H9 (cell line): ENCODE measurements at regions not wholly inside any gene's neighbourhood (a gene's known extent, or its start where the extent isn't known, plus 50 kb on each side); places are given as distances from the start of the nearest gene placed in this dataset.

Experiments
- DNase-seq: peaks from one replicate; pipeline ENCODE4 v3.0.0-alpha.2; 2017
- H2AFZ ChIP-seq: one replicate; pipeline ENCODE4 v1.6.1; 2013; ENCODE audit warnings: mild to moderate bottlenecking, low read length, control low read depth, moderate library complexity
- H2AK5ac ChIP-seq: 2 replicates; pipeline ENCODE4 v1.6.1; 2013; ENCODE audit warnings: low read length, control low read depth, mixed read lengths; ENCODE audit not compliant: insufficient read length
- H2BK120ac ChIP-seq: one replicate; pipeline ENCODE4 v1.6.1; 2013; ENCODE audit warnings: low read depth, mild to moderate bottlenecking, low read length, control low read depth, inconsistent platforms; ENCODE audit not compliant: poor library complexity, severe bottlenecking
- H2BK12ac ChIP-seq: 2 replicates; pipeline ENCODE4 v1.6.1; 2013; ENCODE audit warnings: low read length, control low read depth, mixed read lengths, low read depth; ENCODE audit not compliant: insufficient read length
- H2BK15ac ChIP-seq: 2 replicates; pipeline ENCODE4 v1.6.1; 2013; ENCODE audit warnings: low read depth, low read length, control low read depth
- H2BK20ac ChIP-seq: one replicate; pipeline ENCODE4 v1.6.1; 2013; ENCODE audit warnings: low read depth, mild to moderate bottlenecking, low read length, control low read depth, inconsistent platforms; ENCODE audit not compliant: poor library complexity, severe bottlenecking
- H2BK5ac ChIP-seq: 2 replicates; pipeline ENCODE4 v1.6.1; 2013; ENCODE audit warnings: low read length, control low read depth, mixed read lengths; ENCODE audit not compliant: insufficient read length
- H3K14ac ChIP-seq: 2 replicates; pipeline ENCODE4 v1.6.1; 2013; ENCODE audit warnings: low read length, control low read depth; ENCODE audit not compliant: insufficient read depth
- H3K18ac ChIP-seq: 2 replicates; pipeline ENCODE4 v1.6.1; 2013; ENCODE audit warnings: low read depth, mild to moderate bottlenecking, mixed read lengths, low read length, control low read depth; ENCODE audit not compliant: insufficient read length
- H3K23ac ChIP-seq: 2 replicates; pipeline ENCODE4 v1.6.1; 2013; ENCODE audit warnings: low read length, control low read depth, mixed read lengths, low read depth; ENCODE audit not compliant: insufficient read length
- H3K23me2 ChIP-seq: 2 replicates; pipeline ENCODE4 v1.6.1; 2013; ENCODE audit warnings: low read depth, mild to moderate bottlenecking, mixed read lengths, low read length, control low read depth; ENCODE audit not compliant: insufficient read length, poor library complexity, severe bottlenecking
- H3K27ac ChIP-seq: 2 replicates; pipeline ENCODE4 v1.5.1; 2013; ENCODE audit warnings: low read length, control low read depth, mixed read lengths, low read depth; ENCODE audit not compliant: insufficient read length
- H3K27me3 ChIP-seq: 2 replicates; pipeline ENCODE4 v1.6.1; 2013; ENCODE audit warnings: low read length, control low read depth, inconsistent platforms; ENCODE audit not compliant: insufficient read depth
- H3K4ac ChIP-seq: 2 replicates; pipeline ENCODE4 v1.6.1; 2013; ENCODE audit warnings: low read depth, mild to moderate bottlenecking, control low read depth, inconsistent platforms, low read length, moderate library complexity
- H3K4me1 ChIP-seq: 2 replicates; pipeline ENCODE4 v1.6.1; 2013; ENCODE audit warnings: low read length, control low read depth, inconsistent platforms; ENCODE audit not compliant: insufficient read depth
- H3K4me2 ChIP-seq: 2 replicates; pipeline ENCODE4 v1.6.1; 2013; ENCODE audit warnings: low read length, control low read depth, mixed read lengths; ENCODE audit not compliant: insufficient read length, insufficient read depth
- H3K56ac ChIP-seq: 2 replicates; pipeline ENCODE4 v1.6.1; 2013; ENCODE audit warnings: low read depth, mild to moderate bottlenecking, mixed read lengths, low read length, control low read depth; ENCODE audit not compliant: insufficient read length
- H3K79me1 ChIP-seq: 2 replicates; pipeline ENCODE4 v1.6.1; 2013; ENCODE audit warnings: low read depth, mild to moderate bottlenecking, moderate library complexity, low read length, control low read depth, inconsistent platforms; ENCODE audit not compliant: insufficient read depth, poor library complexity, severe bottlenecking
- H3K79me2 ChIP-seq: 2 replicates; pipeline ENCODE4 v1.6.1; 2013; ENCODE audit warnings: low read length, control low read depth, inconsistent platforms; ENCODE audit not compliant: insufficient read depth
- H3K9ac ChIP-seq: 2 replicates; pipeline ENCODE4 v1.6.1; 2013; ENCODE audit warnings: low read length, control low read depth, mixed read lengths; ENCODE audit not compliant: insufficient read length; ENCODE audit errors: extremely low read depth
- H3K9me3 ChIP-seq: one replicate; pipeline ENCODE4 v1.6.1; 2013; ENCODE audit warnings: low read depth, low read length, inconsistent platforms; ENCODE audit not compliant: control insufficient read depth
- H3T11ph ChIP-seq: one replicate; pipeline ENCODE4 v1.6.1; 2013; ENCODE audit warnings: mild to moderate bottlenecking, low read length, control low read depth, inconsistent platforms
- H4K20me1 ChIP-seq: one replicate; pipeline ENCODE4 v1.6.1; 2013; ENCODE audit not compliant: control insufficient read depth, insufficient read length, insufficient read depth
- H4K5ac ChIP-seq: 2 replicates; pipeline ENCODE4 v1.6.1; 2013; ENCODE audit warnings: low read depth, mild to moderate bottlenecking, mixed read lengths, low read length, control low read depth; ENCODE audit not compliant: insufficient read length
- H4K8ac ChIP-seq: replicated peaks from 2 replicates; pipeline ENCODE4 v1.6.1; 2013; ENCODE audit warnings: low read length, control low read depth, mixed read lengths, low read depth; ENCODE audit not compliant: insufficient read length
- H4K91ac ChIP-seq: 2 replicates; pipeline ENCODE4 v1.6.1; 2013; ENCODE audit warnings: low read depth, mild to moderate bottlenecking, moderate library complexity, mixed read lengths, low read length, control low read depth; ENCODE audit not compliant: insufficient read length
- H3K27ac Mint-ChIP-seq, 3 experiments: 2 replicates in 2 of 3; 3 replicates in 1 of 3; pipeline ENCODE4 v1.8.0; 2020 to 2021; ENCODE audit warnings: mixed read lengths in 3 of 3, mild to moderate bottlenecking in 1 of 3, moderate library complexity in 1 of 3
- H3K27me3 Mint-ChIP-seq: 2 replicates; pipeline ENCODE4 v1.8.0; 2021; ENCODE audit warnings: low read depth, mild to moderate bottlenecking, moderate library complexity, mixed read lengths
- H3K36me3 Mint-ChIP-seq, 3 experiments: 2 replicates in 2 of 3; 3 replicates in 1 of 3; pipeline ENCODE4 v1.8.0; 2020 to 2021; ENCODE audit warnings: low read depth in 3 of 3, mixed read lengths in 3 of 3; ENCODE audit not compliant: insufficient read depth in 1 of 3
- H3K4me1 Mint-ChIP-seq, 2 experiments: 2 replicates each; pipeline ENCODE4 v1.8.0; 2020; ENCODE audit warnings: mixed read lengths in 2 of 2
- H3K4me3 Mint-ChIP-seq, 2 experiments: 2 replicates in 1 of 2; 3 replicates in 1 of 2; pipeline ENCODE4 v1.8.0; 2020 to 2021; ENCODE audit warnings: mild to moderate bottlenecking in 2 of 2, mixed read lengths in 2 of 2, moderate library complexity in 1 of 2
- H3K9me3 Mint-ChIP-seq, 2 experiments: 2 replicates in 1 of 2; 3 replicates in 1 of 2; pipeline ENCODE4 v1.8.0; 2020; ENCODE audit warnings: mild to moderate bottlenecking in 2 of 2, mixed read lengths in 2 of 2, moderate library complexity in 1 of 2
- CTCF ChIP-seq: fragments of 200-600 bp; sonication (generic); conservative IDR thresholded peaks from 3 replicates; pipeline ENCODE4 v1.8.0; 2021; ENCODE audit warnings: antibody characterized with exemption, mild to moderate bottlenecking
- WGBS: extraction: QIAGEN DNeasy Blood & Tissue Kit; methylation state at CpG from one replicate; pipeline ENCODE4 v1.1.7; 2013; ENCODE audit warnings: missing lambda C conversion rate, low lambda C conversion rate, mixed read lengths; ENCODE audit not compliant: insufficient read length; ENCODE audit errors: extremely low coverage; 5-methylcytosine and 5-hydroxymethylcytosine counted together

- H3K56ac ChIP-seq = no peak overlapping the region
- no peaks in the 10 kb centered on the region for H3K79me2 ChIP-seq
- no peak overlapping the region for H2BK12ac ChIP-seq
- no peaks in the 10 kb centered on the region for H3K27me3 Mint-ChIP-seq
- no peak overlapping the region for H4K5ac ChIP-seq
- no peak overlapping the region for H3K4me2 ChIP-seq
- no peak overlapping the region for H2BK5ac ChIP-seq
- H3K23me2 ChIP-seq = no peaks in the 10 kb centered on the region
- no peaks in the 10 kb centered on the region for H3K9me3 ChIP-seq
- no peak overlapping the region for H2AK5ac ChIP-seq
- no peaks in the 10 kb centered on the region for H3K4me1 Mint-ChIP-seq
- no peak for TF ChIP-seq CTCF
- no peak overlapping the region for H3K4me3 Mint-ChIP-seq
- H3K14ac ChIP-seq = no peak overlapping the region
- H3K23ac ChIP-seq = no peak overlapping the region
- H3T11ph ChIP-seq = no peak overlapping the region
- no peaks in the 10 kb centered on the region for H3K4me1 ChIP-seq
- H3K27me3 ChIP-seq = no peaks in the 10 kb centered on the region
- H2BK15ac ChIP-seq = no peak overlapping the region
- H3K27ac Mint-ChIP-seq = no peak overlapping the region
- no peak overlapping the region for H3K27ac ChIP-seq
- no peak overlapping the region for H3K9ac ChIP-seq
- no peak overlapping the region for H4K8ac ChIP-seq
- no CpG with 5 or more reads among the region's 4 CpGs for WGBS
- no peaks in the 10 kb centered on the region for H4K20me1 ChIP-seq
- no peak for DNase-seq
- H4K91ac ChIP-seq = no peak overlapping the region
- no peaks in the 10 kb centered on the region for H3K36me3 Mint-ChIP-seq
- no peak overlapping the region for H2BK20ac ChIP-seq
- H3K4ac ChIP-seq = no peak overlapping the region
- no peaks in the 10 kb centered on the region for H3K79me1 ChIP-seq
- H2BK120ac ChIP-seq = no peak overlapping the region
- no peaks in the 10 kb centered on the region for H3K9me3 Mint-ChIP-seq
- no peak overlapping the region for H3K18ac ChIP-seq
- no peak overlapping the region for H2AFZ ChIP-seq
These were observed 204.9 kb upstream of the TARS1 start for GRCh38 chr5:33235824-33236223.
